DND-41 (cell line): ENCODE measurements at regions not wholly inside any gene's neighbourhood (a gene's known extent, or its start where the extent isn't known, plus 50 kb on each side); places are given as distances from the start of the nearest gene placed in this dataset.

Source experiments
- ATAC-seq: fragments of 200-7000 bp; cut with Tn5 transposase; 3 replicates; pipeline ENCODE4 v1.9.1; 2021; ENCODE audit warnings: low read depth; ENCODE audit not compliant: insufficient read depth
- DNase-seq: peaks from one replicate; pipeline ENCODE4 v3.0.0-alpha.2; 2020
- H2AFZ ChIP-seq: 2 replicates; pipeline ENCODE4 v1.6.0; 2012; ENCODE audit warnings: low read depth, low read length
- H3K27ac ChIP-seq: 2 replicates; pipeline ENCODE4 v1.5.1; 2012; ENCODE audit warnings: low read length, inconsistent platforms
- H3K27me3 ChIP-seq: fragments of 200-600 bp; sonication (generic); 2 replicates; pipeline ENCODE4 v1.6.0; 2012; ENCODE audit warnings: low read length, mild to moderate bottlenecking, inconsistent platforms; ENCODE audit not compliant: insufficient read depth, poor library complexity
- H3K36me3 ChIP-seq: 2 replicates; pipeline ENCODE4 v1.5.1; 2012; ENCODE audit warnings: low read length, inconsistent platforms; ENCODE audit not compliant: insufficient read depth
- H3K4me1 ChIP-seq: 2 replicates; pipeline ENCODE4 v1.5.1; 2012; ENCODE audit warnings: mild to moderate bottlenecking, low read length; ENCODE audit not compliant: insufficient read depth
- H3K4me2 ChIP-seq: 2 replicates; pipeline ENCODE4 v1.6.0; 2012; ENCODE audit warnings: mild to moderate bottlenecking, moderate library complexity, low read length, inconsistent platforms; ENCODE audit not compliant: insufficient read depth
- H3K4me3 ChIP-seq, 2 experiments: fragments of 200-600 bp in 1 of 2; shearing (Covaris generic) in 1 of 2; 2 replicates each; pipeline ENCODE4 v1.5.1; 2012 to 2016; ENCODE audit warnings: inconsistent platforms in 2 of 2, low read length in 2 of 2, mild to moderate bottlenecking in 2 of 2, low read depth in 1 of 2, moderate library complexity in 1 of 2
- H3K79me2 ChIP-seq: 2 replicates; pipeline ENCODE4 v1.6.0; 2012; ENCODE audit warnings: low read length, inconsistent platforms; ENCODE audit not compliant: insufficient read depth
- H3K9ac ChIP-seq: 2 replicates; pipeline ENCODE4 v1.6.0; 2012; ENCODE audit warnings: low read depth, mild to moderate bottlenecking, inconsistent platforms, low read length, moderate library complexity
- H3K9me3 ChIP-seq: 2 replicates; pipeline ENCODE4 v1.5.1; 2012; ENCODE audit warnings: low read length, moderate library complexity, mild to moderate bottlenecking, inconsistent platforms; ENCODE audit not compliant: insufficient read depth, severe bottlenecking
- H4K20me1 ChIP-seq: 2 replicates; pipeline ENCODE4 v1.6.0; 2012; ENCODE audit warnings: low read length; ENCODE audit not compliant: insufficient read depth
- CTCF ChIP-seq: IDR thresholded peaks from 2 replicates; pipeline ENCODE4 v1.5.1; 2012; ENCODE audit warnings: borderline replicate concordance, low read length, moderate library complexity, mild to moderate bottlenecking; ENCODE audit not compliant: poor library complexity, severe bottlenecking; ENCODE audit errors: extremely low read depth
- EZH2 ChIP-seq: IDR thresholded peaks from 3 replicates; pipeline ENCODE4 v1.6.1; 2012; ENCODE audit warnings: borderline replicate concordance, low read depth, mild to moderate bottlenecking, moderate library complexity, low read length, inconsistent platforms; ENCODE audit not compliant: severe bottlenecking

GRCh38 chr11:31919175-31919574 lies 108.1 kb upstream of the PAX6 start:
- no peak for ATAC-seq
- DNase-seq: no peak
- no peaks in the 10 kb centered on the region for H4K20me1 ChIP-seq
- no peak overlapping the region for H2AFZ ChIP-seq
- no peak overlapping the region for H3K9ac ChIP-seq
- H3K4me3 ChIP-seq: no peak overlapping the region
- TF ChIP-seq CTCF (no peak), EZH2 (no peak)
- H3K4me2 ChIP-seq: no peak overlapping the region
- no peak overlapping the region for H3K27ac ChIP-seq
- H3K27me3 ChIP-seq: no peaks in the 10 kb centered on the region
- H3K4me1 ChIP-seq: no peaks in the 10 kb centered on the region
- no peaks in the 10 kb centered on the region for H3K79me2 ChIP-seq
- H3K36me3 ChIP-seq: no peaks in the 10 kb centered on the region
- H3K9me3 ChIP-seq: no peaks in the 10 kb centered on the region

DNA sequence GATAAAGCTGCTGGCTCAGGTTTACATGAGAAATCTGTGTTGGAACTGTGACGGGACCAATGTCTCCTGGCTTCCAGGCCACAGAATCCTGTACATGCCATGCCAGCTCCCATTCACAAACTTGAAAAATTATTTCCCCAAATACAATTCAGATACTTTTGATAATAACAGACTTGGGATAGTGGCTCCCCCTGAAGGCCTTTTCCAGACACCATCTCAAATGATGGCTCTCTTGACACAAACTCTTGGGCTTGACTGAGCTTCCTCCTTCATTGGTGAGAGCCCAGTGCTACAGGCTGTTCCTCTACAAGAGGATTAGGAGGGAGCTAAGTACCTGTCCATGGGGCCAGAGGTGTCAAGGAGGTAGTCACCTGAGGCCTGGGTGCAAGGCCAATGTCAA lies 104.7 kb upstream of the PAX6 start:
- Histone ChIP-seq H3K27ac (no peak overlapping the region), H3K9me3 (no peaks in the 10 kb centered on the region), H3K27me3 (no peaks in the 10 kb centered on the region), H3K9ac (no peak overlapping the region), H3K36me3 (no peaks in the 10 kb centered on the region), H3K4me3 (no peak overlapping the region), H3K79me2 (no peaks in the 10 kb centered on the region), H2AFZ (no peak overlapping the region), H4K20me1 (no peaks in the 10 kb centered on the region), H3K4me1 (no peaks in the 10 kb centered on the region), H3K4me2 (no peak overlapping the region)
- ATAC-seq (no peak), DNase-seq (no peak)
- TF ChIP-seq CTCF (no peak), EZH2 (no peak)

DNA sequence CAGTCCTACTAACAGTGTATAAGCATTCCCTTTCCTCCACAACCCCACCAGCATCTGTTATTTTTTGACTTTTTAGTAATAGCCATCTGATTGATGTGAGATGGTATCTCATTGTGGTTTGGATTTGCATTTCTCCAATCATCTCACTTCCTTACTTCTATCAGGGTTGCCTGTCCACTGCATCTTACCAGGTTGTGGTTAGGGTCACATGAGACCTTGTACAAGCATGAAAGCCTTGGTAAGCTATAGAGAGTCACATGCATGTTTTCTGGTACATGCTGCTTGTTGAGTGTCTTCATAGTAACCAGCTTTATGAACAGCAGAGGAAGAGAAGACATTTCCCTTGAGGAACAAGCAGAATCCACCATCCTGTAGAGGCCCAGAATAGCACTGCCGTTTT lies 102.9 kb upstream of the PAX6 start:
- no peak for ATAC-seq
- H3K4me3 ChIP-seq: no peak overlapping the region
- no peak for DNase-seq
- no peak overlapping the region for H3K4me2 ChIP-seq
- H3K27ac ChIP-seq: no peak overlapping the region
- H3K36me3 ChIP-seq: no peaks in the 10 kb centered on the region
- H4K20me1 ChIP-seq: no peaks in the 10 kb centered on the region
- H3K9me3 ChIP-seq: no peaks in the 10 kb centered on the region
- no peaks in the 10 kb centered on the region for H3K27me3 ChIP-seq
- H3K79me2 ChIP-seq: no peaks in the 10 kb centered on the region
- H3K9ac ChIP-seq: no peak overlapping the region
- H3K4me1 ChIP-seq: no peaks in the 10 kb centered on the region
- TF ChIP-seq EZH2 (no peak), CTCF (no peak)
- no peak overlapping the region for H2AFZ ChIP-seq

- Histone ChIP-seq H3K27me3 (no peaks in the 10 kb centered on the region), H3K4me3 (no peak overlapping the region), H3K36me3 (no peaks in the 10 kb centered on the region), H3K4me1 (no peaks in the 10 kb centered on the region), H3K27ac (no peak overlapping the region), H2AFZ (no peak overlapping the region), H3K4me2 (no peak overlapping the region), H3K9ac (no peak overlapping the region), H3K9me3 (no peaks in the 10 kb centered on the region), H3K79me2 (no peaks in the 10 kb centered on the region), H4K20me1 (no peaks in the 10 kb centered on the region)
- ATAC-seq (no peak), DNase-seq (no peak)
- no peak for TF ChIP-seq EZH2
- TF ChIP-seq CTCF: no peak
Measured at GRCh38 chr11:31912808-31913207, 101.7 kb upstream of the PAX6 start.
